Activated T-helper 1 cell treated with anti-CD3 and anti-CD28 coated beads, Interleukin-2, amount 50 U/mL, for 16 hours (primary cell): ENCODE measurements at regions not wholly inside any gene's neighbourhood (a gene's known extent, or its start where the extent isn't known, plus 50 kb on each side); places are given as distances from the start of the nearest gene placed in this dataset.

ENCODE experiments used
- DNase-seq, 2 donors: peaks; one replicate each; pipeline ENCODE4 v3.0.0-alpha.2; 2020; ENCODE audit warnings: low read depth in 1 of 2, low spot score in 1 of 2

GRCh38 chr10:129108378-129108777 lies 358.7 kb upstream of the MGMT start:
- no peak for DNase-seq

- no peak for DNase-seq
These were observed 358.0 kb upstream of the MGMT start for GRCh38 chr10:129108994-129109393.

GRCh38 chr10:129110780-129111179 lies 356.3 kb upstream of the MGMT start:
- no peak for DNase-seq

GRCh38 chr10:129111922-129112321 lies 355.1 kb upstream of the MGMT start:
- DNase-seq: no peak

- no peak for DNase-seq
These were observed 352.5 kb upstream of the MGMT start for GRCh38 chr10:129114588-129114987.

GRCh38 chr10:129116371-129116770 lies 350.7 kb upstream of the MGMT start:
- no peak for DNase-seq

GRCh38 chr10:129120441-129120840 lies 346.6 kb upstream of the MGMT start:
- no peak for DNase-seq

GRCh38 chr10:129122846-129123245 lies 344.2 kb upstream of the MGMT start:
- DNase-seq: no peak

- DNase-seq: no peak
These were observed 343.6 kb upstream of the MGMT start for GRCh38 chr10:129123428-129123827.

GRCh38 chr10:129126982-129127381 lies 340.1 kb upstream of the MGMT start:
- no peak for DNase-seq

- DNase-seq: no peak
These were observed 335.4 kb upstream of the MGMT start for GRCh38 chr10:129131457-129132132.

- DNase-seq: no peak
These were observed 333.2 kb upstream of the MGMT start for GRCh38 chr10:129133856-129134255.

GRCh38 chr10:129134371-129134770 lies 332.7 kb upstream of the MGMT start:
- DNase-seq: no peak

- DNase-seq: no peak
These were observed 331.4 kb upstream of the MGMT start for GRCh38 chr10:129135624-129136023.

GRCh38 chr10:129136074-129136473 lies 331.0 kb upstream of the MGMT start:
- no peak for DNase-seq

- no peak for DNase-seq
These were observed 330.1 kb upstream of the MGMT start for GRCh38 chr10:129136951-129137350.

GRCh38 chr10:129140921-129141885 lies 325.8 kb upstream of the MGMT start:
- no peak for DNase-seq

- DNase-seq: no peak
These were observed 315.8 kb upstream of the MGMT start for GRCh38 chr10:129151281-129151680.

GRCh38 chr10:129156406-129156805 lies 310.6 kb upstream of the MGMT start:
- DNase-seq: no peak

- DNase-seq: no peak
These were observed 309.9 kb upstream of the MGMT start for GRCh38 chr10:129157185-129157584.

- DNase-seq: no peak
These were observed 305.9 kb upstream of the MGMT start for GRCh38 chr10:129161150-129161549.

GRCh38 chr10:129163531-129163930 lies 303.5 kb upstream of the MGMT start:
- no peak for DNase-seq
